ENCODE measurements at regions not wholly inside any gene's neighbourhood (a gene's known extent, or its start where the extent isn't known, plus 50 kb on each side); places are given as distances from the start of the nearest gene placed in this dataset.

DNA sequence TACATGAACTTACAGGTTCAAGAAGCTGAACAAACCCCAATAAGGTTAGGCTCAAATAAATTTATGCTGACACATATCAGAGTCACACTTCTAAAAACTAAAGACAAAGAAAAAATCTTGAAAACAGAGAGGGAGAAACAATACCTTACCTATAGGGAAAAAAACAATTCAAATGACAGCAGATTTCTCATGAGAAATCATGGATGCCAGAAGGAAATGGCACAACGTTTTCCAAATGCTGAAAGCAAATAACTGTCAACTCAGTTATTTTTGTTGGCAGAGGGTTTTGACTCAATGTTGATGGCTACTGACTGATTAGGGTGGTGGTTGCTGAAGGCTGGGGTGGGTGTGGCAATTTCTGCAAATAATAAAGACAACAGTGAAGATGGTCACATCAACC, 239.4 kb downstream of the ARHGAP12 start:
- Histone ChIP-seq H3K4me2 (ENCODE audit: insufficient read depth, low read length) (no peak overlapping the region), H3K27me3 (ENCODE audit: insufficient read depth, low read length, poor library complexity) (no peaks in the 10 kb centered on the region), H2AFZ (ENCODE audit: low read depth, low read length) (no peak overlapping the region), H3K4me1 (ENCODE audit: insufficient read depth, low read length) (no peaks in the 10 kb centered on the region), H3K27ac (ENCODE audit: low read length) (no peak overlapping the region), H3K9me3 (ENCODE audit: insufficient read depth, low read length, severe bottlenecking) (peaks cover 9% of the 10 kb centered on the region), H3K9ac (ENCODE audit: low read depth, low read length) (no peak overlapping the region), H3K79me2 (ENCODE audit: insufficient read depth, low read length) (no peaks in the 10 kb centered on the region), H4K20me1 (ENCODE audit: insufficient read depth, low read length) (no peaks in the 10 kb centered on the region), H3K36me3 (ENCODE audit: insufficient read depth, low read length) (no peaks in the 10 kb centered on the region), H3K4me3 (ENCODE audit: low read depth in 1 of 2, low read length in 2 of 2) (no peak overlapping the region)
- ATAC-seq (ENCODE audit: insufficient read depth, low read depth): no peak
- TF ChIP-seq CTCF (IDR thresholded peaks at IDR 0.05; ENCODE audit: borderline replicate concordance, extremely low read depth, low read length, poor library complexity, severe bottlenecking) (no peak), EZH2 (IDR thresholded peaks at IDR 0.05; ENCODE audit: borderline replicate concordance, low read depth, low read length, severe bottlenecking) (no peak)
- no peak for DNase-seq

DNA sequence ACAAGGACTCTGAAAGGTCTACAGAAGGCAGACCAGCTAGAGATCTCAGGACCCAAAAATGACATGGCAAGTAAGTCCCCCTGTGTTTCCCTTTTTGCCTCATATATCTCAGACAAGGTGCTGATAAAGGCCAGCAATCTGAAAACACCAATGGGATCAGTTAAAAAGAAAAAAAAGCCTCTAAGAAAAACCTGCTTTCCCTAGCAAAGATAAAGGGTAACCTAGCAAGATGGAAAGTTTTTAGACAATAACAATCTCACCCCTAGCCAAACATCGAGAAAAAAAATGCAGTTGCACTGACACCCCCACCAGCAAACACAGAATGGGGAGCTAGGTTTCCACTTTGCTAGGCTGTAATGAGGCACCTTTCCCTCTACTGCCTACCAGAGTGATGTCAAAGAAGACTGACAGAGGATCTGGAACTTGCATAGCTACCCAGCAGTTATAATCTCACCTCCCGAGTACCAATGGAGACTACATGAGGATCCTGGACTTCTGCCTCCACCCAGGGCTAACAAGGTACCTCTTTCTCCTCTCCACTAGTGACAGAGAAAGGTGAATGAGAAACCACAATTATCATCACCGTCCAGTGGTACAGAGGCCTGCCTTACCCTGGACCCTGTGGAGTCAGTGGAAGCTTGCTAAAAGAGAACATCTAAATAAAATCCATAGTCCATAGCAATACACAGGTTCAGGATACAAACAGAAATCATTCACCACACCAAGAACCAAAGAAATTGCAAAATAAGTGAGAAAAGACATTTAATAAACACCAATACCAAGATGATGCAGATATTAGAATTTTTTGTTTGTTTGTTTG, 240.8 kb downstream of the ARHGAP12 start:
- Histone ChIP-seq H4K20me1 (ENCODE audit: insufficient read depth, low read length) (no peaks in the 10 kb centered on the region), H2AFZ (ENCODE audit: low read depth, low read length) (no peak overlapping the region), H3K27ac (ENCODE audit: low read length) (no peak overlapping the region), H3K4me1 (ENCODE audit: insufficient read depth, low read length) (no peaks in the 10 kb centered on the region), H3K9ac (ENCODE audit: low read depth, low read length) (no peak overlapping the region), H3K79me2 (ENCODE audit: insufficient read depth, low read length) (no peaks in the 10 kb centered on the region), H3K4me2 (ENCODE audit: insufficient read depth, low read length) (no peak overlapping the region), H3K4me3 (ENCODE audit: low read depth in 1 of 2, low read length in 2 of 2) (no peak overlapping the region), H3K9me3 (ENCODE audit: insufficient read depth, low read length, severe bottlenecking) (peaks cover 21% of the 10 kb centered on the region), H3K27me3 (ENCODE audit: insufficient read depth, low read length, poor library complexity) (no peaks in the 10 kb centered on the region), H3K36me3 (ENCODE audit: insufficient read depth, low read length) (no peaks in the 10 kb centered on the region)
- DNase-seq (no peak), ATAC-seq (ENCODE audit: insufficient read depth, low read depth) (no peak)
- TF ChIP-seq EZH2 (IDR thresholded peaks at IDR 0.05; ENCODE audit: borderline replicate concordance, low read depth, low read length, severe bottlenecking): no peak
- no peak for TF ChIP-seq CTCF (IDR thresholded peaks at IDR 0.05; ENCODE audit: borderline replicate concordance, extremely low read depth, low read length, poor library complexity, severe bottlenecking)

DNA sequence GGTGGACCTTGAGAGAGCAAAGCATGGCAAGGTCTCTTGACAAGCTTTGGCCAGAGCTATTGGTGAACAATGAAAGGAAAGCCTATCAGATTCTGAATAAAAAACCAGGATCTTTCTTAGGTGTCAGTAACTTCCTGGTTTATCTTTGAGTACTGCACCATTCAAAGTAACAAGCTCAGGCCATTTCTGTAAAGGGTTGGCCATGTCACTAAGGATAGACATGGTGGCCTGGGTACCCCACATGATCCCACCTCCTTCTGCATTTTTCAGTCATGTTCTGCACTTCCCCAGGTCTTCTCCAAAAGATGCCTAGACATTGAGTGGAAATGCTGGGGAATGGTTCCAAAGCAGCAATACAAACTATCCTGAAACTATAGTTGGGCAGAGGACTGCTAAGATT, 242.0 kb downstream of the ARHGAP12 start:
- Histone ChIP-seq H3K4me3 (ENCODE audit: low read depth in 1 of 2, low read length in 2 of 2) (no peak overlapping the region), H2AFZ (ENCODE audit: low read depth, low read length) (peak overlapping the region; percentile 36), H3K9me3 (ENCODE audit: insufficient read depth, low read length, severe bottlenecking) (peaks cover 28% of the 10 kb centered on the region), H3K4me1 (ENCODE audit: insufficient read depth, low read length) (no peaks in the 10 kb centered on the region), H3K79me2 (ENCODE audit: insufficient read depth, low read length) (no peaks in the 10 kb centered on the region), H3K27ac (ENCODE audit: low read length) (no peak overlapping the region), H4K20me1 (ENCODE audit: insufficient read depth, low read length) (no peaks in the 10 kb centered on the region), H3K27me3 (ENCODE audit: insufficient read depth, low read length, poor library complexity) (no peaks in the 10 kb centered on the region), H3K4me2 (ENCODE audit: insufficient read depth, low read length) (no peak overlapping the region), H3K36me3 (ENCODE audit: insufficient read depth, low read length) (no peaks in the 10 kb centered on the region), H3K9ac (ENCODE audit: low read depth, low read length) (no peak overlapping the region)
- TF ChIP-seq EZH2 (IDR thresholded peaks at IDR 0.05; ENCODE audit: borderline replicate concordance, low read depth, low read length, severe bottlenecking) (no peak), CTCF (IDR thresholded peaks at IDR 0.05; ENCODE audit: borderline replicate concordance, extremely low read depth, low read length, poor library complexity, severe bottlenecking) (no peak)
- DNase-seq (no peak), ATAC-seq (ENCODE audit: insufficient read depth, low read depth) (no peak)
